PFSK-1 (cell line): ENCODE measurements at regions not wholly inside any gene's neighbourhood (a gene's known extent, or its start where the extent isn't known, plus 50 kb on each side); places are given as distances from the start of the nearest gene placed in this dataset.

Experiments used
- FOXP2 ChIP-seq: optimal IDR thresholded peaks from 2 replicates; pipeline ENCODE3; 2011; ENCODE audit warnings: borderline replicate concordance, control low read depth, inconsistent platforms; ENCODE audit not compliant: insufficient read depth; ENCODE audit errors: extremely low read length, extremely low read depth
- POLR2AphosphoS5 ChIP-seq: IDR thresholded peaks from 2 replicates; pipeline ENCODE4 v1.6.1; 2012; ENCODE audit warnings: low read depth, mild to moderate bottlenecking, control low read depth, low read length, moderate library complexity
- REST ChIP-seq, 2 experiments: IDR thresholded peaks; 2 replicates each; pipeline versions ENCODE4 v1.6.1 to v1.8.0; 2011 to 2012; ENCODE audit warnings: low read depth in 2 of 2, low read length in 2 of 2, control low read depth in 1 of 2, inconsistent platforms in 1 of 2, mild to moderate bottlenecking in 1 of 2, moderate library complexity in 1 of 2; ENCODE audit not compliant: insufficient read depth in 1 of 2
- SIN3A ChIP-seq: IDR thresholded peaks from 2 replicates; pipeline ENCODE4 v1.6.1; 2012; ENCODE audit warnings: mild to moderate bottlenecking, low read length, moderate library complexity, borderline replicate concordance; ENCODE audit not compliant: insufficient read depth
- TAF1 ChIP-seq: IDR thresholded peaks from 2 replicates; pipeline ENCODE4 v1.6.1; 2012; ENCODE audit warnings: low read length, control low read depth, borderline replicate concordance; ENCODE audit not compliant: insufficient read depth

GRCh38 chr19:32097011-32097410 is 248.4 kb upstream of the ZNF507 start:
- no peak for TF ChIP-seq SIN3A

GRCh38 chr19:32097620-32098019 is 247.8 kb upstream of the ZNF507 start:
- TF ChIP-seq TAF1: no peak
- no peak for TF ChIP-seq SIN3A
- TF ChIP-seq REST (IDR thresholded peaks at IDR 0.05; ENCODE audit: insufficient read depth in 1 of 2, low read depth in 2 of 2, low read length in 2 of 2): no peak
- no peak for TF ChIP-seq POLR2AphosphoS5
- no peak for TF ChIP-seq FOXP2

GRCh38 chr19:32098968-32099367 is 246.4 kb upstream of the ZNF507 start:
- TF ChIP-seq REST (IDR thresholded peaks at IDR 0.05; ENCODE audit: insufficient read depth in 1 of 2, low read depth in 2 of 2, low read length in 2 of 2) (no peak), TAF1 (no peak), FOXP2 (no peak), POLR2AphosphoS5 (no peak), SIN3A (no peak)

DNA sequence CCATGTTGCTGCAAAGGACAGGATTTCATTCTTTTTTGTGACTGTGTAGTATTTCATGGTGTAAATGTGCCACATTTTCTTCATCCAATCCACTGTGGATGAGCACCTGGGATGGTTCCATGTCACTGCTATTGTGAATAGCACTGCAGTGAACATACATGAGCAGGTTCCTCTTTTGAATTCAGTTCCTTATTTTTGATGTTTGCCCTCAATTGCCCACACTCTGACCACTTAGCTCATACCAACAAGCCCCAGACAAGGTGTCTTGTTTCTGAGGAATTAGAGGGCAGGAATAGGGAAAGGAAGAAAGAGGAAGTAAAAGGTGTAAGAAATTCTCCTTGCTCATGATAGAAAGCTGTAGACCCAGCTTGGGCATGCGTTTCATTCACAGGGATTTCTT is 244.2 kb upstream of the ZNF507 start:
- TF ChIP-seq POLR2AphosphoS5: no peak
- no peak for TF ChIP-seq FOXP2
- TF ChIP-seq SIN3A: no peak
- no peak for TF ChIP-seq REST (IDR thresholded peaks at IDR 0.05; ENCODE audit: insufficient read depth in 1 of 2, low read depth in 2 of 2, low read length in 2 of 2)
- no peak for TF ChIP-seq TAF1

- TF ChIP-seq SIN3A (no peak), REST (IDR thresholded peaks at IDR 0.05; ENCODE audit: insufficient read depth in 1 of 2, low read depth in 2 of 2, low read length in 2 of 2) (no peak), FOXP2 (no peak), TAF1 (no peak), POLR2AphosphoS5 (no peak)
Observed at GRCh38 chr19:32103541-32103940, 241.9 kb upstream of the ZNF507 start.
